ENCODE measurements at regions not wholly inside any gene's neighbourhood (a gene's known extent, or its start where the extent isn't known, plus 50 kb on each side); places are given as distances from the start of the nearest gene placed in this dataset.

GRCh38 chr10:8596929-8597472 lies 542.5 kb downstream of the GATA3 start:
- TF ChIP-seq MAX (IDR thresholded peaks at IDR 0.05) (no peak), CREB1 (IDR thresholded peaks at IDR 0.05; ENCODE audit: low read depth) (no peak), EP300 (IDR thresholded peaks at IDR 0.05; ENCODE audit: borderline replicate concordance) (no peak), EGR1 (IDR thresholded peaks at IDR 0.05) (no peak), TEAD4 (IDR thresholded peaks at IDR 0.05) (no peak), REST (IDR thresholded peaks at IDR 0.05; ENCODE audit: low read depth) (no peak), ZBTB7A (IDR thresholded peaks at IDR 0.05; ENCODE audit: low read depth) (no peak), USF1 (IDR thresholded peaks at IDR 0.05) (no peak), FOXM1 (IDR thresholded peaks at IDR 0.05; ENCODE audit: borderline replicate concordance, low read depth) (no peak), NFIC (IDR thresholded peaks at IDR 0.05) (no peak), TAF1 (IDR thresholded peaks at IDR 0.05; ENCODE audit: low read depth) (no peak), YY1 (IDR thresholded peaks at IDR 0.05; ENCODE audit: low read depth) (no peak), TCF12 (IDR thresholded peaks at IDR 0.05; ENCODE audit: low read depth) (no peak), CEBPB (IDR thresholded peaks at IDR 0.05) (no peak), RAD21 (IDR thresholded peaks at IDR 0.05; ENCODE audit: low read depth) (no peak)

GRCh38 chr10:8600192-8600591 lies 545.7 kb downstream of the GATA3 start:
- TF ChIP-seq CREB1 (IDR thresholded peaks at IDR 0.05; ENCODE audit: low read depth) (no peak), EP300 (IDR thresholded peaks at IDR 0.05; ENCODE audit: borderline replicate concordance) (no peak), MAX (IDR thresholded peaks at IDR 0.05) (no peak), ZBTB7A (IDR thresholded peaks at IDR 0.05; ENCODE audit: low read depth) (no peak), REST (IDR thresholded peaks at IDR 0.05; ENCODE audit: low read depth) (no peak), FOXM1 (IDR thresholded peaks at IDR 0.05; ENCODE audit: borderline replicate concordance, low read depth) (no peak), RAD21 (IDR thresholded peaks at IDR 0.05; ENCODE audit: low read depth) (no peak), TAF1 (IDR thresholded peaks at IDR 0.05; ENCODE audit: low read depth) (no peak), TEAD4 (IDR thresholded peaks at IDR 0.05) (no peak), USF1 (IDR thresholded peaks at IDR 0.05) (no peak), EGR1 (IDR thresholded peaks at IDR 0.05) (no peak), YY1 (IDR thresholded peaks at IDR 0.05; ENCODE audit: low read depth) (no peak), TCF12 (IDR thresholded peaks at IDR 0.05; ENCODE audit: low read depth) (no peak), NFIC (IDR thresholded peaks at IDR 0.05) (no peak), CEBPB (IDR thresholded peaks at IDR 0.05) (no peak)

- TF ChIP-seq REST (IDR thresholded peaks at IDR 0.05; ENCODE audit: low read depth) (no peak), TEAD4 (IDR thresholded peaks at IDR 0.05) (no peak), MAX (IDR thresholded peaks at IDR 0.05) (no peak), NFIC (IDR thresholded peaks at IDR 0.05) (no peak), CREB1 (IDR thresholded peaks at IDR 0.05; ENCODE audit: low read depth) (no peak), ZBTB7A (IDR thresholded peaks at IDR 0.05; ENCODE audit: low read depth) (no peak), EP300 (IDR thresholded peaks at IDR 0.05; ENCODE audit: borderline replicate concordance) (no peak), YY1 (IDR thresholded peaks at IDR 0.05; ENCODE audit: low read depth) (no peak), TAF1 (IDR thresholded peaks at IDR 0.05; ENCODE audit: low read depth) (no peak), TCF12 (IDR thresholded peaks at IDR 0.05; ENCODE audit: low read depth) (no peak), EGR1 (IDR thresholded peaks at IDR 0.05) (no peak), FOXM1 (IDR thresholded peaks at IDR 0.05; ENCODE audit: borderline replicate concordance, low read depth) (no peak), CEBPB (IDR thresholded peaks at IDR 0.05) (no peak), USF1 (IDR thresholded peaks at IDR 0.05) (no peak), RAD21 (IDR thresholded peaks at IDR 0.05; ENCODE audit: low read depth) (no peak)
Measured at GRCh38 chr10:8602821-8603220, 548.3 kb downstream of the GATA3 start.
